ENCODE measurements at regions not wholly inside any gene's neighbourhood (a gene's known extent, or its start where the extent isn't known, plus 50 kb on each side); places are given as distances from the start of the nearest gene placed in this dataset.

DNA sequence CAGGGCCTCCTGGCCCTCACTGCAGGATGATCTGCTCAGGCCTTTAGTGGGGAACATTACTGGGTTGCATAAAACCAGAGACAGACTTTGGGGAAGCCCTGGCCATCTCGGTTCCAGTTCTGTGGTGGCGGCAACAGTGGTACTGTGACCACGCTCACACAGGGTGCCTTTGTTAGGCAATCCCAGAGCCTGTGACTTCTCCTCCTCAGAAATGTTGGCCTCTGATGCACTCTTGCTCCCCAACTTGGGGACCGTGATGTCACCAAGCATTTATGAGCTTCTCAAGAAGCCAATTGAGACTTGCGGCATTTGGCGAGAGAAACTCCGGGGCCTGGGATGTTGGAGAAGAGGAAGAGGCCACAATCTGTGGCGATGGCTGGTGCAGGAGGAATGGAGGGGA is 80.9 kb upstream of the PKDCC start:
- TF ChIP-seq POLR2AphosphoS5 (IDR thresholded peaks at IDR 0.05; ENCODE audit: low read depth, low read length) (no peak), FOXP2 (optimal IDR thresholded peaks at IDR 0.05; ENCODE audit: borderline replicate concordance, extremely low read depth, extremely low read length, insufficient read depth) (no peak)
- TF ChIP-seq, protein P1, sequence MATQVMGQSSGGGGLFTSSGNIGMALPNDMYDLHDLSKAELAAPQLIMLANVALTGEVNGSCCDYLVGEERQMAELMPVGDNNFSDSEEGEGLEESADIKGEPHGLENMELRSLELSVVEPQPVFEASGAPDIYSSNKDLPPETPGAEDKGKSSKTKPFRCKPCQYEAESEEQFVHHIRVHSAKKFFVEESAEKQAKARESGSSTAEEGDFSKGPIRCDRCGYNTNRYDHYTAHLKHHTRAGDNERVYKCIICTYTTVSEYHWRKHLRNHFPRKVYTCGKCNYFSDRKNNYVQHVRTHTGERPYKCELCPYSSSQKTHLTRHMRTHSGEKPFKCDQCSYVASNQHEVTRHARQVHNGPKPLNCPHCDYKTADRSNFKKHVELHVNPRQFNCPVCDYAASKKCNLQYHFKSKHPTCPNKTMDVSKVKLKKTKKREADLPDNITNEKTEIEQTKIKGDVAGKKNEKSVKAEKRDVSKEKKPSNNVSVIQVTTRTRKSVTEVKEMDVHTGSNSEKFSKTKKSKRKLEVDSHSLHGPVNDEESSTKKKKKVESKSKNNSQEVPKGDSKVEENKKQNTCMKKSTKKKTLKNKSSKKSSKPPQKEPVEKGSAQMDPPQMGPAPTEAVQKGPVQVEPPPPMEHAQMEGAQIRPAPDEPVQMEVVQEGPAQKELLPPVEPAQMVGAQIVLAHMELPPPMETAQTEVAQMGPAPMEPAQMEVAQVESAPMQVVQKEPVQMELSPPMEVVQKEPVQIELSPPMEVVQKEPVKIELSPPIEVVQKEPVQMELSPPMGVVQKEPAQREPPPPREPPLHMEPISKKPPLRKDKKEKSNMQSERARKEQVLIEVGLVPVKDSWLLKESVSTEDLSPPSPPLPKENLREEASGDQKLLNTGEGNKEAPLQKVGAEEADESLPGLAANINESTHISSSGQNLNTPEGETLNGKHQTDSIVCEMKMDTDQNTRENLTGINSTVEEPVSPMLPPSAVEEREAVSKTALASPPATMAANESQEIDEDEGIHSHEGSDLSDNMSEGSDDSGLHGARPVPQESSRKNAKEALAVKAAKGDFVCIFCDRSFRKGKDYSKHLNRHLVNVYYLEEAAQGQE (IDR thresholded peaks at IDR 0.05; ENCODE audit: insufficient read depth in 1 of 2, low read depth in 2 of 2, low read length in 2 of 2): no peak
